ENCODE measurements at regions not wholly inside any gene's neighbourhood (a gene's known extent, or its start where the extent isn't known, plus 50 kb on each side); places are given as distances from the start of the nearest gene placed in this dataset.

DNA sequence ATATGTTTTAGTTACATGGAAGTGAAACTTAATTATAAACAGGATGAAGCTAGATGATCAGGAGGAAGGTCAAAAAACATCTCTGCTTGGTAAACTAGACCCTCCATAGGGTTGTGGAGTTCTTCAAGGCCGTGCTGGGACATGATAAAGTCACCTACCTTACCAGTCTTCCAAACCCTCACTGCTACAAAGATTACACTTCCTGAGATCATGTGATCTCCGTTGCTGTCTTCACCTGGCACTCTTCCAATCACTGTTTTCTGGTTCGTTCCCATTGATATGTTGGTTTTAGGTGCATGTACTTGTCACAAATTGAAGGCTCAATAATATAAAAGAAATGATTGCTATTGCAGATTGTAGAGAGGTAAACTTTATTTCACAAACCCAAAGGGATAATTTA is 161.5 kb upstream of the MAN1A1 start:
- POLR2A ChIA-PET = no interaction called here
- DNase-seq (no peak), ATAC-seq (no peak)
- Mint-ChIP-seq H3K4me3 (no peak overlapping the region), H3K27ac (no peak overlapping the region), H3K36me3 (ENCODE audit: low read depth) (no peaks in the 10 kb centered on the region), H3K9me3 (no peaks in the 10 kb centered on the region), H3K27me3 (no peaks in the 10 kb centered on the region), H3K4me1 (ENCODE audit: low read depth) (no peaks in the 10 kb centered on the region)
- TF ChIP-seq, protein P1, sequence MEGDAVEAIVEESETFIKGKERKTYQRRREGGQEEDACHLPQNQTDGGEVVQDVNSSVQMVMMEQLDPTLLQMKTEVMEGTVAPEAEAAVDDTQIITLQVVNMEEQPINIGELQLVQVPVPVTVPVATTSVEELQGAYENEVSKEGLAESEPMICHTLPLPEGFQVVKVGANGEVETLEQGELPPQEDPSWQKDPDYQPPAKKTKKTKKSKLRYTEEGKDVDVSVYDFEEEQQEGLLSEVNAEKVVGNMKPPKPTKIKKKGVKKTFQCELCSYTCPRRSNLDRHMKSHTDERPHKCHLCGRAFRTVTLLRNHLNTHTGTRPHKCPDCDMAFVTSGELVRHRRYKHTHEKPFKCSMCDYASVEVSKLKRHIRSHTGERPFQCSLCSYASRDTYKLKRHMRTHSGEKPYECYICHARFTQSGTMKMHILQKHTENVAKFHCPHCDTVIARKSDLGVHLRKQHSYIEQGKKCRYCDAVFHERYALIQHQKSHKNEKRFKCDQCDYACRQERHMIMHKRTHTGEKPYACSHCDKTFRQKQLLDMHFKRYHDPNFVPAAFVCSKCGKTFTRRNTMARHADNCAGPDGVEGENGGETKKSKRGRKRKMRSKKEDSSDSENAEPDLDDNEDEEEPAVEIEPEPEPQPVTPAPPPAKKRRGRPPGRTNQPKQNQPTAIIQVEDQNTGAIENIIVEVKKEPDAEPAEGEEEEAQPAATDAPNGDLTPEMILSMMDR (IDR thresholded peaks at IDR 0.05) = no peak
- intact Hi-C loops (cut with micrococcal nuclease) = no loop called here
- CTCF ChIA-PET = no interaction called here

DNA sequence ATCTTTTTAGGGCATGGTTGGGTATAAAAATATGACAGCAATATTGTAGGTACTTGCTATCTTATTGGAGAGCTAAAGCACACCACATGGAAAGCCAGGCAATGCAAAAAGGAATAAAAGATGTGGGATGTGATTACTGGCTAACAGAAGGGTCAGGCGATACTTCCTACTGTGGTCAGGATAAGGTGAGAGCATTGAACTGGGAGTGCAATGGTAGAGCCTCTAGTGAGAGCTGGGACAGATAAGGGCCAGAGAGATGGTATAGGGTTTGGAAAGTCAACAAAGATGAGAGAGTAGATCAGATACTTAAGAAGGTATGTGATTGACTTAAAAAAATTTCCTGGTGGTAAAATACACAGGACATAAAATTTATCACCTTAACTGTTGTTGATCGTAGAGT is 160.7 kb upstream of the MAN1A1 start:
- Mint-ChIP-seq H3K27me3 (no peaks in the 10 kb centered on the region), H3K36me3 (ENCODE audit: low read depth) (no peaks in the 10 kb centered on the region), H3K4me3 (no peak overlapping the region), H3K9me3 (no peaks in the 10 kb centered on the region), H3K4me1 (ENCODE audit: low read depth) (no peaks in the 10 kb centered on the region), H3K27ac (no peak overlapping the region)
- TF ChIP-seq, protein P1 (IDR thresholded peaks at IDR 0.05) = no peak
- intact Hi-C loops (cut with micrococcal nuclease) = no loop called here
- ChIA-PET POLR2A (no interaction called here), CTCF (no interaction called here)
- DNase-seq (no peak), ATAC-seq (no peak)

DNA sequence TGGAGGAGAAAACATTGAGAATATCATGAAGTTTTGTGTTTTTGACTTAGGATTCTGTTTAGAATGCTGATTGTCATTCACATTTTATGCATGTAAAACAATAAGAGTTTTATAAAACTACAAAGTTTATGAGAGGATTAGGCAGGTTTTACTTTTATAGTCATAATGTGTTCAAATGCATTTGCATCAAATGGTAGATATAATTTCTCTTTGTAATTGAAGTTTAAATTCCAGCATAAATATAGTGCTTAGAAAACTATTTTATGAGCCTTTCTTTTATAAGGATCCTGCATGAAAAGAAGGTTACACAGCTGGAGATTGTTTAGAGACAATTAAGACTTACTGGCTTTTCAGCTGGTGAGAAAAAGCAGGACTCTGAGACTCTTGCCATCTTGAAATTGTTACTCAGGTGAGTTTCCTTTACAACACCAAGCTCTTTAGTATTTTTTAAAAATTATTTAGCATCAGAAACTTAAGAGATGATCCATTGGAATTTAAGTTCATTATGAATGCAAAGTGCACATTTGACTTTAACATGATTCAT is 157.1 kb upstream of the MAN1A1 start:
- intact Hi-C loops (cut with micrococcal nuclease) = no loop called here
- Mint-ChIP-seq H3K27ac (no peak overlapping the region), H3K27me3 (no peaks in the 10 kb centered on the region), H3K9me3 (no peaks in the 10 kb centered on the region), H3K4me1 (ENCODE audit: low read depth) (no peaks in the 10 kb centered on the region), H3K36me3 (ENCODE audit: low read depth) (no peaks in the 10 kb centered on the region), H3K4me3 (no peak overlapping the region)
- DNase-seq = no peak
- ChIA-PET POLR2A (no interaction called here), CTCF (no interaction called here)
- no peak for ATAC-seq
- TF ChIP-seq, protein P1 (IDR thresholded peaks at IDR 0.05) = no peak

DNA sequence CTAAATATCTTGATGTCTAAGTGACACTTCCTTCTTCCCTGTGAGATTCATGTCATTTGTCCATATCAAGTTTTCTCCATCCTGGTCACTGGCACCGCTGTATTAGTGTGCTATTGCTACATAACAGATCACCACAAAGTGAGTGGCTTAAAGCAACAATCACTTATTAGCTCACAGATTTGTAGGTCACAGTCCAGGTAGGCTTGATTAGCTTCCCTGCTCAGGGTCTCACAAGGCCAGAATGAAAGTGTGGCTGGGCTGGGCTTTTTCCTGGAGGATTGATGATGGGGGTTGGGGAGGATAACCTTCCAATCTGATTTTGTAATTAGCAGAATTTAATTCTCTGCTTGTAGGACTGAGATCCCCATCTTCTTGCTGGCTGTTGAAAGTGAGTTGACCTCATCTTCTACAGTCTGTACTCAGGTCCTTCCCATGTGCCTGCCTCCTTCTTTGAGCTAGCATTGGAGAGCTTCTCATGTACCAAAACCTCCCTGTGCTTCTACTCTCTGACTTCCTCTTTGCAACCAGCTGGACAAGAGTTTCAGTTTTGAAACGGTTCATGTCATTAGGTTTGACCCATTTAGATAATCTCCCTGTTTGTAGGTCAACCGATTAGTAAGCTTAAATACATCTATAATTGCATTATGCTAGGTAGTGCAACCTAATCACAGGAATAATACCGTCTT is 152.4 kb upstream of the MAN1A1 start:
- Mint-ChIP-seq H3K9me3 (no peaks in the 10 kb centered on the region), H3K4me3 (no peak overlapping the region), H3K36me3 (ENCODE audit: low read depth) (no peaks in the 10 kb centered on the region), H3K27me3 (no peaks in the 10 kb centered on the region), H3K4me1 (ENCODE audit: low read depth) (no peaks in the 10 kb centered on the region), H3K27ac (no peak overlapping the region)
- intact Hi-C loops (cut with micrococcal nuclease) = no loop called here
- TF ChIP-seq, protein P1 (IDR thresholded peaks at IDR 0.05) = no peak
- CTCF ChIA-PET = no interaction called here
- no peak for ATAC-seq
- DNase-seq = no peak
- POLR2A ChIA-PET = no interaction called here

DNA sequence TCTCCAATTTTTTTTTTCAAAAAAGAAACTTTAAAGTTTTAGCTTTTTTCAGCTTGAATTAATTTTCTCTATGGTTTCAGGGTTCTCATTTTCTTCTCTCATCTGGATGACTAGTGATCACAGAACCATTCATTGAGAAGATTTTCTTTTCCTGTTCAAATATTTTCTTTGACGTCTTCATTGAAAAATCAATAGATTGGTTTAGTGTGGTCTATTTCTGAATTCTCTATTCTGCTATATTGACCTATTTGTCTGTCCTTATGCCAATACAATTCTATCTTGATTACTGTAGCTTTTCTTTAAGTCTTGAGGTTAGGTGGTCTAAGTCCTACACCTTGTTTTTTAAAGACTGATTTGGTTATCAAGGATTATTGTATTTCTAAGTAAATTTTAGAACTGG is 150.2 kb upstream of the MAN1A1 start:
- Mint-ChIP-seq H3K27me3 (no peaks in the 10 kb centered on the region), H3K27ac (no peak overlapping the region), H3K4me1 (ENCODE audit: low read depth) (no peaks in the 10 kb centered on the region), H3K4me3 (no peak overlapping the region), H3K9me3 (no peaks in the 10 kb centered on the region), H3K36me3 (ENCODE audit: low read depth) (no peaks in the 10 kb centered on the region)
- DNase-seq = no peak
- ATAC-seq = no peak
- CTCF ChIA-PET = no interaction called here
- POLR2A ChIA-PET = no interaction called here
- intact Hi-C loops (cut with micrococcal nuclease) = no loop called here
- TF ChIP-seq, protein P1 (IDR thresholded peaks at IDR 0.05) = no peak

Data from activated CD8-positive, alpha-beta T cell treated with anti-CD3 and anti-CD28 coated beads for 36 hours (primary cell).